Astrocyte (in vitro differentiated cells and primary cell): ENCODE measurements at regions not wholly inside any gene's neighbourhood (a gene's known extent, or its start where the extent isn't known, plus 50 kb on each side); places are given as distances from the start of the nearest gene placed in this dataset.
A peak's percentile ranks its signal among the peaks of the same experiment; 100 is the strongest.

Source experiments
- DNase-seq: peaks from one replicate; pipeline ENCODE4 v3.0.0-alpha.2; 2010; ENCODE audit warnings: low read depth
- FAIRE-seq: peaks from 2 replicates; lab custom pipeline; 2011; peaks lifted over from hg19 to GRCh38; lab: Jason Lieb, UNC
- H2AFZ ChIP-seq: 2 replicates; pipeline ENCODE4 v1.6.0; 2012; ENCODE audit warnings: low read depth, low read length, inconsistent platforms
- H3K27ac ChIP-seq: 2 replicates; pipeline ENCODE4 v1.5.1; 2011; ENCODE audit warnings: low read depth, low read length, inconsistent platforms
- H3K27me3 ChIP-seq: 2 replicates; pipeline ENCODE4 v1.6.0; 2011; ENCODE audit warnings: low read length, inconsistent platforms; ENCODE audit not compliant: insufficient read depth
- H3K36me3 ChIP-seq: 2 replicates; pipeline ENCODE4 v1.5.1; 2011; ENCODE audit warnings: low read length, inconsistent platforms; ENCODE audit not compliant: insufficient read depth
- H3K4me1 ChIP-seq: 2 replicates; pipeline ENCODE4 v1.5.1; 2011; ENCODE audit warnings: low read length, inconsistent platforms; ENCODE audit not compliant: insufficient read depth
- H3K4me2 ChIP-seq: 2 replicates; pipeline ENCODE4 v1.6.0; 2012; ENCODE audit warnings: low read length, inconsistent platforms
- H3K4me3 ChIP-seq: 2 replicates; pipeline ENCODE4 v1.5.1; 2011; ENCODE audit warnings: low read depth, mild to moderate bottlenecking, low read length, inconsistent platforms; ENCODE audit not compliant: insufficient read depth
- H3K79me2 ChIP-seq: 2 replicates; pipeline ENCODE4 v1.6.0; 2012; ENCODE audit warnings: mild to moderate bottlenecking, low read length, inconsistent platforms; ENCODE audit not compliant: insufficient read depth
- H3K9ac ChIP-seq: 2 replicates; pipeline ENCODE4 v1.6.0; 2012; ENCODE audit warnings: mild to moderate bottlenecking, low read length, inconsistent platforms
- H3K9me3 ChIP-seq: 2 replicates; pipeline ENCODE4 v1.5.1; 2012; ENCODE audit warnings: low read depth, mild to moderate bottlenecking, low read length, inconsistent platforms; ENCODE audit not compliant: insufficient read depth
- H4K20me1 ChIP-seq: 2 replicates; pipeline ENCODE4 v1.6.0; 2012; ENCODE audit warnings: low read length, inconsistent platforms; ENCODE audit not compliant: insufficient read depth
- H3K27ac Mint-ChIP-seq: one replicate; pipeline ENCODE4 v1.8.0; 2021; ENCODE audit warnings: mild to moderate bottlenecking, mixed read lengths; ENCODE audit not compliant: unreplicated experiment
- H3K27me3 Mint-ChIP-seq: one replicate; pipeline ENCODE4 v1.8.0; 2021; ENCODE audit warnings: low read depth, mixed read lengths; ENCODE audit not compliant: unreplicated experiment
- H3K36me3 Mint-ChIP-seq: one replicate; pipeline ENCODE4 v1.8.0; 2021; ENCODE audit warnings: low read depth, mixed read lengths; ENCODE audit not compliant: unreplicated experiment
- H3K4me1 Mint-ChIP-seq: one replicate; pipeline ENCODE4 v1.8.0; 2021; ENCODE audit warnings: low read depth, mixed read lengths; ENCODE audit not compliant: unreplicated experiment
- H3K4me3 Mint-ChIP-seq: one replicate; pipeline ENCODE4 v1.8.0; 2021; ENCODE audit warnings: mild to moderate bottlenecking, moderate library complexity, mixed read lengths; ENCODE audit not compliant: unreplicated experiment
- H3K9me3 Mint-ChIP-seq: one replicate; pipeline ENCODE4 v1.8.0; 2021; ENCODE audit warnings: mild to moderate bottlenecking, mixed read lengths; ENCODE audit not compliant: unreplicated experiment
- EZH2 ChIP-seq: IDR thresholded peaks from 2 replicates; pipeline ENCODE4 v1.6.1; 2012; ENCODE audit warnings: mild to moderate bottlenecking, low read length, inconsistent platforms; ENCODE audit not compliant: insufficient read depth
- TF ChIP-seq, protein P1 (sequence below): IDR thresholded peaks from 2 replicates; pipeline ENCODE4 v1.5.1; 2011; ENCODE audit warnings: low read depth, mild to moderate bottlenecking, inconsistent platforms, low read length, moderate library complexity; ENCODE audit not compliant: insufficient read depth

DNA sequence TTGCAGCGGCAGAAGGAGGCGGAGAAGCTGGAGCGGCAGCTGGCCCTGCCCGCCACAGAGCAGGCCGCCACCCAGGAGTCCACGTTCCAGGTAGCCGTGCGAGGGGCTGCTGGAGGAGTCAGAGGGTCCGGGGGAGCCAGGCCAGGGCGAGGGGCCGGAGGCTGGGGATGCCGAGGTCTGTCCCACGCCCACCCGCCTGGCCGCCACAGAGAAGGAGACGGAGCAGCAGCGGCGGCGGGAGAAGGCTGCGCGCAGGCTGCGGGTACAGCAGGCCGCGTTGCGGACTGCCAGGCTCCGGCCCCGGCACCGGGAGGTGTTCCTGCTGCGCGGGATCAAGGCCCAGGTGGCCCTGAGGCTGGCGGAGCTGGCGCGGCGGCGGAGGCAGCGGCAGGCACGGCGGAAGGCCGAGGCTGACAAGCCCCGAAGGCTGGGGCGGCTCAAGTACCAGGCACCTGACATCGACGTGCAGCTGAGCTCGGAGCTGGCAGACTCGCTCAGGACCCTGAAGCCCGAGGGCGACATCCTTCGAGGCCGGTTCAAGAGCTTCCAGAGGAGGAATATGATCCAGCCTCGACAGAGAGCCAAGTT lies 625.0 kb downstream of the MCTP2 start:
- no peaks in the 10 kb centered on the region for H4K20me1 ChIP-seq
- H3K27me3 ChIP-seq, result no peaks in the 10 kb centered on the region
- TF ChIP-seq EZH2, result no peak
- TF ChIP-seq, protein P1, sequence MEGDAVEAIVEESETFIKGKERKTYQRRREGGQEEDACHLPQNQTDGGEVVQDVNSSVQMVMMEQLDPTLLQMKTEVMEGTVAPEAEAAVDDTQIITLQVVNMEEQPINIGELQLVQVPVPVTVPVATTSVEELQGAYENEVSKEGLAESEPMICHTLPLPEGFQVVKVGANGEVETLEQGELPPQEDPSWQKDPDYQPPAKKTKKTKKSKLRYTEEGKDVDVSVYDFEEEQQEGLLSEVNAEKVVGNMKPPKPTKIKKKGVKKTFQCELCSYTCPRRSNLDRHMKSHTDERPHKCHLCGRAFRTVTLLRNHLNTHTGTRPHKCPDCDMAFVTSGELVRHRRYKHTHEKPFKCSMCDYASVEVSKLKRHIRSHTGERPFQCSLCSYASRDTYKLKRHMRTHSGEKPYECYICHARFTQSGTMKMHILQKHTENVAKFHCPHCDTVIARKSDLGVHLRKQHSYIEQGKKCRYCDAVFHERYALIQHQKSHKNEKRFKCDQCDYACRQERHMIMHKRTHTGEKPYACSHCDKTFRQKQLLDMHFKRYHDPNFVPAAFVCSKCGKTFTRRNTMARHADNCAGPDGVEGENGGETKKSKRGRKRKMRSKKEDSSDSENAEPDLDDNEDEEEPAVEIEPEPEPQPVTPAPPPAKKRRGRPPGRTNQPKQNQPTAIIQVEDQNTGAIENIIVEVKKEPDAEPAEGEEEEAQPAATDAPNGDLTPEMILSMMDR, result no peak
- H3K9ac ChIP-seq, result no peak overlapping the region
- no peaks in the 10 kb centered on the region for H3K79me2 ChIP-seq
- H3K36me3 ChIP-seq, result no peaks in the 10 kb centered on the region
- peaks cover 19% of the 10 kb centered on the region for H3K4me1 Mint-ChIP-seq
- H3K4me3 Mint-ChIP-seq, result no peak overlapping the region
- no peak overlapping the region for H3K27ac Mint-ChIP-seq
- H3K9me3 ChIP-seq, result no peaks in the 10 kb centered on the region
- no peaks in the 10 kb centered on the region for H3K27me3 Mint-ChIP-seq
- H3K36me3 Mint-ChIP-seq, result no peaks in the 10 kb centered on the region
- DNase-seq (no peak), FAIRE-seq (no peak)
- H3K4me1 ChIP-seq, result no peaks in the 10 kb centered on the region
- no peak overlapping the region for H3K27ac ChIP-seq
- no peak overlapping the region for H3K4me3 ChIP-seq
- no peak overlapping the region for H2AFZ ChIP-seq
- no peak overlapping the region for H3K4me2 ChIP-seq
- H3K9me3 Mint-ChIP-seq, result no peaks in the 10 kb centered on the region

DNA sequence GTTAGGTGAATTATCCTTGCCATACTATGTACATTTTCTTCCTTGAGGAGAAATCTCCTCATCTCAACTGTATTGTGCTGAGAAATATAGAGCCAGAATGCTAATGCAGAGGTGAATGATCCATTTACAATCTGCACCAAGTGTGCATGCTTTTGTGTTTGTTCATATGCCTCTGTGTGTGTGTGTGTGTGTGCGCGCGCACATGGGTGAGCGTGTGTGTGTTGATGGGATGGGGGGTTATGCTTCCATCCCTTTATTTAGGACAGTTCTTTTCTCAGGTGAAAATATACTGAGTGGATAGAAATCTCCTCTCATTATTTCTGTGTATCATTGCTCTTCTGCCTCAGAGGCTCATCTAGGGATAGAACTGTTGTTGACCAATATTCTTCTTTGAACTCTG lies 626.1 kb downstream of the MCTP2 start:
- no peaks in the 10 kb centered on the region for H3K27me3 Mint-ChIP-seq
- no peak overlapping the region for H3K4me2 ChIP-seq
- H3K79me2 ChIP-seq, result no peaks in the 10 kb centered on the region
- H3K36me3 Mint-ChIP-seq, result no peaks in the 10 kb centered on the region
- no peaks in the 10 kb centered on the region for H3K9me3 Mint-ChIP-seq
- H4K20me1 ChIP-seq, result no peaks in the 10 kb centered on the region
- H3K9me3 ChIP-seq, result no peaks in the 10 kb centered on the region
- no peak for DNase-seq
- no peak overlapping the region for H3K27ac ChIP-seq
- no peaks in the 10 kb centered on the region for H3K4me1 ChIP-seq
- H3K4me1 Mint-ChIP-seq, result peaks cover 19% of the 10 kb centered on the region
- no peak for FAIRE-seq
- no peak overlapping the region for H3K4me3 Mint-ChIP-seq
- H3K9ac ChIP-seq, result no peak overlapping the region
- H3K27ac Mint-ChIP-seq, result peak overlapping the region; percentile 42
- H3K4me3 ChIP-seq, result no peak overlapping the region
- no peaks in the 10 kb centered on the region for H3K27me3 ChIP-seq
- no peak for TF ChIP-seq EZH2
- TF ChIP-seq, protein P1, result no peak
- H2AFZ ChIP-seq, result no peak overlapping the region
- H3K36me3 ChIP-seq, result no peaks in the 10 kb centered on the region

DNA sequence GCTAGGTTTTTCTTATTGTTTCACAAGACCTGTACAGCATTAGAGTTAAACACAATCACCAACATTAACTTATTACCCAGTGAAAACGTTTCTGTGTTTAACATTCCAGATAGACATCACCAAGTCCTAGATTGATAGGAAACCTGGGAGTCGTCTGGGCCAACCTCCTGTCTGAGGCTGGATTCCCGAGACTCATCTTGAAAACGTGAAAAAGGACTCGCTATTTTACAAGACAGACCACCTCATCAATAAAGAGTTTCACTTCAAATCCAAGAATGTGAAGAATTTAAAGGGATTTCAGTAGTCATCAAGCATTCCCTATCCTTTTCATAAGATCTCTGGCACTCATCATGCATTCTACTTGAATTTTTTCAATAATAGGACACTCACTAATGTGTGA lies 626.6 kb downstream of the MCTP2 start:
- H3K27ac Mint-ChIP-seq, result peak overlapping the region; percentile 42
- DNase-seq, result peak; percentile 42
- no peaks in the 10 kb centered on the region for H3K79me2 ChIP-seq
- no peaks in the 10 kb centered on the region for H3K27me3 ChIP-seq
- H3K27me3 Mint-ChIP-seq, result no peaks in the 10 kb centered on the region
- no peaks in the 10 kb centered on the region for H4K20me1 ChIP-seq
- no peak for TF ChIP-seq EZH2
- TF ChIP-seq, protein P1, result no peak
- H3K4me1 ChIP-seq, result no peaks in the 10 kb centered on the region
- no peaks in the 10 kb centered on the region for H3K9me3 Mint-ChIP-seq
- H3K4me2 ChIP-seq, result no peak overlapping the region
- no peak overlapping the region for H3K27ac ChIP-seq
- no peaks in the 10 kb centered on the region for H3K36me3 ChIP-seq
- H2AFZ ChIP-seq, result no peak overlapping the region
- no peaks in the 10 kb centered on the region for H3K36me3 Mint-ChIP-seq
- H3K4me3 ChIP-seq, result no peak overlapping the region
- no peak for FAIRE-seq
- no peaks in the 10 kb centered on the region for H3K9me3 ChIP-seq
- H3K9ac ChIP-seq, result no peak overlapping the region
- H3K4me1 Mint-ChIP-seq, result peaks cover 19% of the 10 kb centered on the region
- no peak overlapping the region for H3K4me3 Mint-ChIP-seq
